ENCODE measurements at regions not wholly inside any gene's neighbourhood (a gene's known extent, or its start where the extent isn't known, plus 50 kb on each side); places are given as distances from the start of the nearest gene placed in this dataset.

DNA sequence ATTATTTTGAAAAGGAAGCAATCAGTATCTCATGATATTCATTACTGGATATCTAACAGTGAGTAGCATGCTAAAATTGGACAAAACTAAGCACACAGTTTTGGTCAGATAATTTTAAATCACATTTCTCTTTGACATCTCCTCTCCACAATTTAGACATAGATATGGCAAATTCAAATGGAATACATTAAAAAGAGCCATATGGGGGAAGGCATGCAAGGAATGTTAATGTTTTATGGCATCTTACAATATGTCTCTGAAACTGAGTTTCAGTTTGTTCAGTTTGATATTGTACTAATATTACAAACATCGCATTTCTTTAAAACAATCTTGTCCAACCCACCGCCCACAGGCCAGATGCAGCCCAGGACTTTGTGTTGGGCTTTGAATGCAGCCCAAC lies 151.0 kb downstream of the HTR1A start:
- in situ Hi-C loops (cut with MboI; ENCODE audit: low sequenced_read_pairs, unreplicated experiment) = no loop called here
- TF ChIP-seq, protein P1, sequence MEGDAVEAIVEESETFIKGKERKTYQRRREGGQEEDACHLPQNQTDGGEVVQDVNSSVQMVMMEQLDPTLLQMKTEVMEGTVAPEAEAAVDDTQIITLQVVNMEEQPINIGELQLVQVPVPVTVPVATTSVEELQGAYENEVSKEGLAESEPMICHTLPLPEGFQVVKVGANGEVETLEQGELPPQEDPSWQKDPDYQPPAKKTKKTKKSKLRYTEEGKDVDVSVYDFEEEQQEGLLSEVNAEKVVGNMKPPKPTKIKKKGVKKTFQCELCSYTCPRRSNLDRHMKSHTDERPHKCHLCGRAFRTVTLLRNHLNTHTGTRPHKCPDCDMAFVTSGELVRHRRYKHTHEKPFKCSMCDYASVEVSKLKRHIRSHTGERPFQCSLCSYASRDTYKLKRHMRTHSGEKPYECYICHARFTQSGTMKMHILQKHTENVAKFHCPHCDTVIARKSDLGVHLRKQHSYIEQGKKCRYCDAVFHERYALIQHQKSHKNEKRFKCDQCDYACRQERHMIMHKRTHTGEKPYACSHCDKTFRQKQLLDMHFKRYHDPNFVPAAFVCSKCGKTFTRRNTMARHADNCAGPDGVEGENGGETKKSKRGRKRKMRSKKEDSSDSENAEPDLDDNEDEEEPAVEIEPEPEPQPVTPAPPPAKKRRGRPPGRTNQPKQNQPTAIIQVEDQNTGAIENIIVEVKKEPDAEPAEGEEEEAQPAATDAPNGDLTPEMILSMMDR (IDR thresholded peaks at IDR 0.05; ENCODE audit: borderline replicate concordance, control extremely low read depth, extremely low read depth, insufficient read depth, missing control alignments) = no peak
- DNase-seq (ENCODE audit: low spot score) = no peak

DNA sequence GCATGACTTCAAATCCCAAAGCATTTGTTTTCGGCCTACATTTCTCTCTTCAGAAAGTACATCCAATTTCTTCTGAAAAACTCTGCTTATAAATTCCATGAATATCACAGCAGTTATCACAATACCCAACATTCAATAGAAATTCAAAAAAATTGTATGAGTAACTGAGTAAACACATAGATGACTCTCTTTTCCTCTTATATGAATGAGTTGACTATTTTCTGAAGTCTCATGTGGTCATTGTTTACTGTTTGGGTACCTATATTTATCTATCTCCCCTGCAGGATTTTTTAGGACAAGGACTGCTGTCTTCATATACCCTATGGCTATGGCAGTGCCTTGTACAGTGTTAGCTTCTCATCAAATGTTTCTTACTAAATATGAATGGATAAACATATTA lies 157.1 kb downstream of the HTR1A start:
- in situ Hi-C loops (cut with MboI; ENCODE audit: low sequenced_read_pairs, unreplicated experiment) = no loop called here

DNA sequence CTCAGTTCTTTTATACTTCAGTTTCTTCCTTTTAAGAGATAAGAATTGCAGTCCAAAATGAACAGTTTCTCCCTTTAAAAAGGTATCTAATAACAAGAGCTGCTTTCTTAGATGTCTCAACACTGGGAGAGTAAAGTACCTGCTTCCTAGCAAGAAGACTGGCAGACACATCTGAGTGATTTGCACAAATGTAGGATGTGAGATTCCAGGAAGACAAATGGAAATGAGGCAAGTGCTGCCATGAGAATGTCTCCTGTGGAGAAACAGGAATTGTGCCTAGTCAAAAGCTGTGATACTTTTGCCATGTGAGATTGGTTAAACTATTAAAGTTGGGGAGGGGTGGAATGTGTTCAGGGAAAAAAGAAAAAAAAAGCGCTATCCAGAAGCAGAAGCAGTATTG lies 159.1 kb downstream of the HTR1A start:
- no peak for DNase-seq (ENCODE audit: low spot score)
- TF ChIP-seq, protein P1 (IDR thresholded peaks at IDR 0.05; ENCODE audit: borderline replicate concordance, control extremely low read depth, extremely low read depth, insufficient read depth, missing control alignments) = no peak
- in situ Hi-C loops (cut with MboI; ENCODE audit: low sequenced_read_pairs, unreplicated experiment) = no loop called here

More for the DNA sequence above, 157.1 kb downstream of the HTR1A start:
- no peak for DNase-seq (ENCODE audit: low spot score)
- TF ChIP-seq, protein P1 (IDR thresholded peaks at IDR 0.05; ENCODE audit: borderline replicate concordance, control extremely low read depth, extremely low read depth, insufficient read depth, missing control alignments) = no peak

DNA sequence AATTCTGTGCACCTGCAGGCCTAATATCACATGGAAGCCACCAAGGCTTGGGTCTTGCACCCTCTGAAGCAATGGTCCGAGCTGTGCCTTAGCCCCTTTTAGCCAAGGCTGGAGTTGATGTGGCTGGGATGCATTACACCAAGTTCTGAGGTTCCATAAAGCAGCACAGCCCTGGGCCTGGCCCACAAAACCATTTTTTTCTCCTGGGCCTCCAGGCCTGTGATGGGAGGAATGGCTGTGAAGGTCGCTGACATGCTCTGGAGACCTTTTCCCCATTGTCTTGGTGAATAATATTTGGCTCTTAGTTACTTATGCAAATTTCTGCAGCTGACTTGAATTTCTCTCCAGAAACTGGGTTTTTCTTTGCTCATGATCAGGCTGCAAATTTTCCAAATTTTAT lies 167.3 kb downstream of the HTR1A start:
- in situ Hi-C loops (cut with MboI; ENCODE audit: low sequenced_read_pairs, unreplicated experiment) = no loop called here
- TF ChIP-seq, protein P1 (IDR thresholded peaks at IDR 0.05; ENCODE audit: borderline replicate concordance, control extremely low read depth, extremely low read depth, insufficient read depth, missing control alignments) = no peak
- DNase-seq (ENCODE audit: low spot score) = no peak

DNA sequence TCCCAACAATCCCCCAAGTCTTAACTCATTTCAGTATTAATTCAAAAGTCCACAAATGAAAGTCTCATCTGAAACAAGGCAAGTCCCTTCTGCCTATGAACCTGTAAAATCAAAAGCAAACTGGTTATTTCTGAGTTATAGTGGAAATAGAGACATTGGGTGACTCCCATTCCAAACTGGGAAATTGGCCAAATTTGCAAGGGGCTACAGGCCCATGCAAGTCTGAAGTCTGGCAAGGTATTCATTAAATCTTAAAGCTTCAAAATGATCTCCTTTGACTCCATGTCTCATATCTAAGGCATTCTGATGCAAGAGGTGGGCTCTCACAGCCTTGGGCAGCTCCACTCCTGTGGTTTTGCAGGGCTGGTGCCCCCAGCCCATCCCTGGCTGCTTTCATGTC lies 167.9 kb downstream of the HTR1A start:
- in situ Hi-C loops (cut with MboI; ENCODE audit: low sequenced_read_pairs, unreplicated experiment) = no loop called here
- TF ChIP-seq, protein P1 (IDR thresholded peaks at IDR 0.05; ENCODE audit: borderline replicate concordance, control extremely low read depth, extremely low read depth, insufficient read depth, missing control alignments) = no peak

DNA sequence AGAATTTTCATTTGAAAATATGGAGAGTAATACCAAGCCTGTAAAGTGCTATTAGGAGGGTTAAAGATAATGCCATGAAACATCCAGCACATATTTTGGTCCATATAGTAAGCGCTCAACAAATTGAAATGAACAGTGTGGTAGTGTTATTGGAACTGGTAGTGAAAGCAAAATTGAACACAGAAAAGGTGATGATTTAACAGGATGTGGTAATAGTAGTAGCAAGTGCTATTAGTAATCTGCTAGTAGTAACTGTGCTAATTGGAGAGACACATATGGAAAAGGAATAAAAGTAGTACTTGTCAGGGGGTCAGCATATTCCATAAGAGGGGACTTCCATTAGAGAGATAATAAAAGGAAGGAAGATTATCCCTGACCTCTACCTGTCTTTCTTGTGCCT lies 187.3 kb downstream of the HTR1A start:
- in situ Hi-C loops (cut with MboI; ENCODE audit: low sequenced_read_pairs, unreplicated experiment) = no loop called here
- TF ChIP-seq, protein P1 (IDR thresholded peaks at IDR 0.05; ENCODE audit: borderline replicate concordance, control extremely low read depth, extremely low read depth, insufficient read depth, missing control alignments) = no peak

More for the DNA sequence above, 167.9 kb downstream of the HTR1A start:
- DNase-seq (ENCODE audit: low spot score) = no peak

DNA sequence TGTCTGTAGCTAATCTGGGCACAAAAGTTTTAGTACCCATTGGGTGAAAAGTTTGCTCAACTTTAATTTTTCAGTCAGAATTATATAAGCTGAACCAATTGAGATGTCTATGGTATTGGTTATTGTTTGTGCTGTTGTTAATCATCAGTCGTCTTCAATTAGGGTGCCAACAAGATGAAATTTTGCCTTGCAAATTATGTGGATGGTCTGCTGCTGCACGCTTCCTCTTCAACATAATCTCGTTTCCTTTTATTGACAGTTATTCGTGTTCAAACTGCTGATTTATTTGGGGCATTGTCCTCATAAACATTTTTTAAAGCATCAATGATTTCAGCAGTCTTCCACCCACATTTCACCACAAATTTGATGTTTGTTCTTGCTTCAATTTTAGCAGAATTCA lies 194.0 kb downstream of the HTR1A start:
- no peak for DNase-seq (ENCODE audit: low spot score)
- TF ChIP-seq, protein P1 (IDR thresholded peaks at IDR 0.05; ENCODE audit: borderline replicate concordance, control extremely low read depth, extremely low read depth, insufficient read depth, missing control alignments) = no peak
- in situ Hi-C loops (cut with MboI; ENCODE audit: low sequenced_read_pairs, unreplicated experiment) = no loop called here

More for the DNA sequence above, 187.3 kb downstream of the HTR1A start:
- no peak for DNase-seq (ENCODE audit: low spot score)
